Osteoblast (primary cell): ENCODE measurements at regions not wholly inside any gene's neighbourhood (a gene's known extent, or its start where the extent isn't known, plus 50 kb on each side); places are given as distances from the start of the nearest gene placed in this dataset.

Source experiments
- DNase-seq: peaks from one replicate; pipeline ENCODE4 v3.0.0; 2011; ENCODE audit warnings: low spot score, mixed read lengths; ENCODE audit not compliant: insufficient read length; ENCODE audit errors: missing footprints
- H2AFZ ChIP-seq: 2 replicates; pipeline ENCODE4 v1.6.0; 2011; ENCODE audit warnings: mild to moderate bottlenecking, low read length
- H3K27ac ChIP-seq: 2 replicates; pipeline ENCODE4 v1.5.1; 2011; ENCODE audit warnings: mild to moderate bottlenecking, low read depth, low read length, moderate library complexity
- H3K27me3 ChIP-seq: 2 replicates; pipeline ENCODE4 v1.6.0; 2012; ENCODE audit warnings: mild to moderate bottlenecking, control low read depth, inconsistent platforms, low read length, moderate library complexity; ENCODE audit not compliant: insufficient read depth
- H3K36me3 ChIP-seq: 2 replicates; pipeline ENCODE4 v1.5.1; 2011; ENCODE audit warnings: mild to moderate bottlenecking, low read length, control low read depth, moderate library complexity; ENCODE audit not compliant: insufficient read depth
- H3K4me1 ChIP-seq: 2 replicates; pipeline ENCODE4 v1.5.1; 2011; ENCODE audit warnings: mild to moderate bottlenecking, low read length, control low read depth, moderate library complexity; ENCODE audit not compliant: insufficient read depth
- H3K4me2 ChIP-seq: 2 replicates; pipeline ENCODE4 v1.6.0; 2011; ENCODE audit warnings: mild to moderate bottlenecking, low read length; ENCODE audit not compliant: insufficient read depth
- H3K4me3 ChIP-seq: fragments of 200-600 bp; sonication (generic); 3 replicates; pipeline ENCODE4 v1.5.1; 2012; ENCODE audit warnings: mild to moderate bottlenecking, low read length, inconsistent platforms; ENCODE audit not compliant: insufficient read depth
- H3K79me2 ChIP-seq: 2 replicates; pipeline ENCODE4 v1.6.0; 2012; ENCODE audit warnings: mild to moderate bottlenecking, low read length, control low read depth, inconsistent platforms; ENCODE audit not compliant: insufficient read depth
- H3K9me3 ChIP-seq: 2 replicates; pipeline ENCODE4 v1.5.1; 2011; ENCODE audit warnings: low read depth, low read length, control low read depth
- H4K20me1 ChIP-seq: 2 replicates; pipeline ENCODE4 v1.6.0; 2012; ENCODE audit warnings: mild to moderate bottlenecking, low read length, control low read depth; ENCODE audit not compliant: insufficient read depth
- CTCF ChIP-seq: IDR thresholded peaks from 2 replicates; pipeline ENCODE4 v1.5.1; 2011; ENCODE audit warnings: mild to moderate bottlenecking, low read depth, low read length, moderate library complexity; ENCODE audit errors: extremely low read depth

- Histone ChIP-seq H4K20me1 (no peaks in the 10 kb centered on the region), H3K4me3 (no peak overlapping the region), H3K4me2 (no peak overlapping the region), H3K4me1 (no peaks in the 10 kb centered on the region), H3K79me2 (no peaks in the 10 kb centered on the region), H3K9me3 (no peaks in the 10 kb centered on the region), H3K36me3 (no peaks in the 10 kb centered on the region), H2AFZ (no peak overlapping the region), H3K27ac (no peak overlapping the region), H3K27me3 (peaks cover 22% of the 10 kb centered on the region)
- no peak for DNase-seq
- TF ChIP-seq CTCF, result no peak
These were observed 217.3 kb downstream of the TBC1D2B start for GRCh38 chr15:77860071-77860691.

GRCh38 chr15:77859491-77860060 is 217.9 kb downstream of the TBC1D2B start:
- Histone ChIP-seq H3K4me2 (no peak overlapping the region), H3K4me3 (no peak overlapping the region), H3K36me3 (no peaks in the 10 kb centered on the region), H2AFZ (no peak overlapping the region), H3K27me3 (peaks cover 26% of the 10 kb centered on the region), H3K27ac (no peak overlapping the region), H3K9me3 (no peaks in the 10 kb centered on the region), H3K4me1 (no peaks in the 10 kb centered on the region), H3K79me2 (no peaks in the 10 kb centered on the region), H4K20me1 (no peaks in the 10 kb centered on the region)
- TF ChIP-seq CTCF, result no peak
- no peak for DNase-seq

GRCh38 chr15:77858792-77859490 is 218.6 kb downstream of the TBC1D2B start:
- no peaks in the 10 kb centered on the region for H3K4me1 ChIP-seq
- TF ChIP-seq CTCF, result no peak
- H3K79me2 ChIP-seq, result no peaks in the 10 kb centered on the region
- peaks cover 32% of the 10 kb centered on the region for H3K27me3 ChIP-seq
- no peak overlapping the region for H2AFZ ChIP-seq
- H3K9me3 ChIP-seq, result no peaks in the 10 kb centered on the region
- H3K4me2 ChIP-seq, result no peak overlapping the region
- H3K4me3 ChIP-seq, result no peak overlapping the region
- no peak overlapping the region for H3K27ac ChIP-seq
- no peaks in the 10 kb centered on the region for H4K20me1 ChIP-seq
- no peak for DNase-seq
- no peaks in the 10 kb centered on the region for H3K36me3 ChIP-seq

GRCh38 chr15:77857419-77857818 is 220.1 kb downstream of the TBC1D2B start:
- no peaks in the 10 kb centered on the region for H3K4me1 ChIP-seq
- no peak for TF ChIP-seq CTCF
- H3K27ac ChIP-seq, result no peak overlapping the region
- no peaks in the 10 kb centered on the region for H4K20me1 ChIP-seq
- no peak for DNase-seq
- no peak overlapping the region for H3K4me3 ChIP-seq
- H3K9me3 ChIP-seq, result no peaks in the 10 kb centered on the region
- H3K36me3 ChIP-seq, result no peaks in the 10 kb centered on the region
- no peak overlapping the region for H2AFZ ChIP-seq
- H3K27me3 ChIP-seq, result peaks cover 47% of the 10 kb centered on the region
- H3K4me2 ChIP-seq, result no peak overlapping the region
- no peaks in the 10 kb centered on the region for H3K79me2 ChIP-seq
